Stomach (tissue), 4 donors: ENCODE measurements at regions not wholly inside any gene's neighbourhood (a gene's known extent, or its start where the extent isn't known, plus 50 kb on each side); places are given as distances from the start of the nearest gene placed in this dataset.

Source experiments
- CTCF ChIP-seq, 7 experiments: fragments of 450-650 bp in 4 of 7; fragments of 200-600 bp in 3 of 7; sonication (generic) in 3 of 7; IDR thresholded peaks; one replicate each; pipeline ENCODE4 v1.5.1; 2016 to 2019; ENCODE audit warnings: antibody characterized with exemption in 7 of 7, control low read depth in 2 of 7, mild to moderate bottlenecking in 1 of 7
- EP300 ChIP-seq: sonication (generic); formaldehyde crosslinking; IDR thresholded peaks from one replicate; pipeline ENCODE4 v1.6.1; 2017; ENCODE audit warnings: antibody characterized with exemption
- POLR2A ChIP-seq, 4 donors: fragments of 450-650 bp; IDR thresholded peaks; one replicate each; pipeline ENCODE4 v1.6.1; 2016; ENCODE audit warnings: antibody characterized with exemption in 4 of 4, control low read depth in 2 of 4, mild to moderate bottlenecking in 1 of 4, moderate library complexity in 1 of 4
- POLR2AphosphoS5 ChIP-seq, 3 donors: sonication (generic); formaldehyde crosslinking; IDR thresholded peaks; one replicate each; pipeline ENCODE4 v1.6.1; 2016; ENCODE audit warnings: antibody characterized with exemption in 3 of 3

GRCh38 chr5:167485061-167485774 lies 806.2 kb upstream of the WWC1 start:
- TF ChIP-seq CTCF (IDR thresholded peaks at IDR 0.05), result no peak
- TF ChIP-seq POLR2A (IDR thresholded peaks at IDR 0.05), result no peak
- no peak for TF ChIP-seq EP300
- TF ChIP-seq POLR2AphosphoS5 (IDR thresholded peaks at IDR 0.05), result no peak
